ENCODE measurements at regions not wholly inside any gene's neighbourhood (a gene's known extent, or its start where the extent isn't known, plus 50 kb on each side); places are given as distances from the start of the nearest gene placed in this dataset.

DNA sequence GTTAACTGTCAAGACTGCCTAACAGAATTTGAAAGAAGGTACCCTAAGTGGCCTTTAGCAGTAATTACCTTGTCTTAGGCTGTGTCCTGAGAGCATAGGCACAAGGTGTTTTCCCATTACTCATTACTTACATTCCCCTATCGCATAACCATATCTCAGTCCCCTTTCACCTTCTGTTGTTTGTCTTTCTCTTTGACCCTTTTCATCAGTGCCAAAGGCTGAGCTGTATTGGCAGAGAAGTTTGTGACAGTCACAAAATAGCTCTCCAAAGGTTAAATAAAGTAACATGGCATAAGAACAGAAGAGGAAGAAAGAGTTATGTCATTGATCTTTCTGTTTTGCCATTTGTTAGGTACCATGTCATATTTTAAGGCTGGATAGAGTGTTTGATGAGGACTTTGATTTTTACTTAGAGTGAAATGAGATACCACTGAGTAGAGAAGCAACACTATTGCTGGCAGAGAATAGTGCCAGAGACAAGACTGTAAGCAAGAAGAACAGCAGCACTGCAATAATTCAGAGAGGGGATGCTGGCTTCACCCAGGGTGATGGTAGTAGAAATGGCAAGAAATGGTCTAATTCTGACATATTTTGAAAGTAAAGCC lies 497.8 kb downstream of the TTLL7 start:
- TF ChIP-seq POLR2AphosphoS2 (IDR thresholded peaks at IDR 0.05; ENCODE audit: low read depth, low read length) = no peak
- TF ChIP-seq POLR2A (IDR thresholded peaks at IDR 0.05; ENCODE audit: low read depth, low read length) = no peak
- no peak for TF ChIP-seq CTCF (IDR thresholded peaks at IDR 0.05 in 2 of 3, conservative IDR thresholded peaks at IDR 0.05 in 1 of 3; ENCODE audit: control insufficient read depth in 2 of 3, extremely low read depth in 1 of 3, insufficient read depth in 1 of 3, low read depth in 3 of 3, low read length in 3 of 3)
- no peak for TF ChIP-seq ESRRA (IDR thresholded peaks at IDR 0.05; ENCODE audit: low read length)
- no peak for TF ChIP-seq KLF5 (IDR thresholded peaks at IDR 0.05; ENCODE audit: partially characterized antibody)
- TF ChIP-seq NRF1 (conservative IDR thresholded peaks at IDR 0.05; ENCODE audit: low read depth, low read length) = no peak
